Testis (tissue), 2 donors: ENCODE measurements at regions not wholly inside any gene's neighbourhood (a gene's known extent, or its start where the extent isn't known, plus 50 kb on each side); places are given as distances from the start of the nearest gene placed in this dataset.

Experiments used
- DNase-seq: peaks from one replicate; pipeline ENCODE4 v3.0.0-alpha.2; 2019
- H3K27ac ChIP-seq, 2 donors: fragments of 200-600 bp; sonication (generic); one replicate each; pipeline ENCODE4 v1.5.1; 2019
- H3K27me3 ChIP-seq: fragments of 200-600 bp; sonication (generic); one replicate; pipeline ENCODE4 v1.5.1; 2019
- H3K36me3 ChIP-seq: fragments of 200-600 bp; sonication (generic); one replicate; pipeline ENCODE4 v1.5.1; 2017; ENCODE audit warnings: low read depth; ENCODE audit errors: missing control alignments
- H3K4me1 ChIP-seq: fragments of 200-600 bp; sonication (generic); one replicate; pipeline ENCODE4 v1.5.1; 2019
- H3K4me3 ChIP-seq, 2 donors: fragments of 200-600 bp; sonication (generic); one replicate each; pipeline ENCODE4 v1.5.1; 2017 to 2019
- H3K9me3 ChIP-seq: fragments of 200-600 bp; sonication (generic); one replicate; pipeline ENCODE4 v1.5.1; 2017
- CTCF ChIP-seq, 3 experiments: fragments of 450-650 bp in 2 of 3; fragments of 200-600 bp in 1 of 3; sonication (generic) in 1 of 3; IDR thresholded peaks; one replicate each; pipeline ENCODE4 v1.5.1; 2016 to 2019; ENCODE audit warnings: antibody characterized with exemption in 3 of 3, mild to moderate bottlenecking in 2 of 3, moderate library complexity in 1 of 3
- POLR2A ChIP-seq: fragments of 450-650 bp; IDR thresholded peaks from one replicate; pipeline ENCODE4 v1.6.1; 2017; ENCODE audit warnings: antibody characterized with exemption, mild to moderate bottlenecking, moderate library complexity
- WGBS, 2 donors: methylation state at CpG; one replicate each; pipeline ENCODE4 v1.1.5; 2018; 5-methylcytosine and 5-hydroxymethylcytosine counted together
- intact Hi-C: fragments of 100-400 bp; cut with DNase I; formaldehyde crosslinking; loops from one replicate; pipeline ENCODE4 v1.15.1; 2023; ENCODE audit warnings: low total_unique reads

- intact Hi-C loops, result no loop called here
- Histone ChIP-seq H3K9me3 (no peaks in the 10 kb centered on the region), H3K36me3 (no peaks in the 10 kb centered on the region), H3K27me3 (no peaks in the 10 kb centered on the region), H3K4me3 (no peak overlapping the region), H3K27ac (no peak overlapping the region), H3K4me1 (no peaks in the 10 kb centered on the region)
- WGBS, 2 donors, result 80 to 89% methylated on average over 3 of the region's 3 CpGs
- TF ChIP-seq CTCF (IDR thresholded peaks at IDR 0.05) (no peak), POLR2A (no peak)
- DNase-seq, result no peak
These were observed 123.2 kb upstream of the RPRM start for GRCh38 chr2:153601812-153602211.

- no peaks in the 10 kb centered on the region for H3K9me3 ChIP-seq
- intact Hi-C loops, result no loop called here
- H3K36me3 ChIP-seq, result no peaks in the 10 kb centered on the region
- no peaks in the 10 kb centered on the region for H3K4me1 ChIP-seq
- H3K27ac ChIP-seq, result no peak overlapping the region
- TF ChIP-seq CTCF (IDR thresholded peaks at IDR 0.05) (no peak), POLR2A (no peak)
- 78 to 80% methylated on average over 1 of the region's 1 CpG for WGBS, 2 donors
- no peak for DNase-seq
- H3K4me3 ChIP-seq, result no peak overlapping the region
- no peaks in the 10 kb centered on the region for H3K27me3 ChIP-seq
These were observed 125.6 kb upstream of the RPRM start for GRCh38 chr2:153604133-153604532.

- DNase-seq, result no peak
- Histone ChIP-seq H3K36me3 (no peaks in the 10 kb centered on the region), H3K4me3 (no peak overlapping the region), H3K4me1 (no peaks in the 10 kb centered on the region), H3K27ac (no peak overlapping the region), H3K9me3 (no peaks in the 10 kb centered on the region), H3K27me3 (no peaks in the 10 kb centered on the region)
- TF ChIP-seq POLR2A (no peak), CTCF (IDR thresholded peaks at IDR 0.05) (no peak)
- intact Hi-C loops, result no loop called here
- WGBS, 2 donors, result 79 to 80% methylated on average over 3 of the region's 3 CpGs
These were observed 128.1 kb upstream of the RPRM start for GRCh38 chr2:153606623-153607022.

- Histone ChIP-seq H3K4me1 (no peaks in the 10 kb centered on the region), H3K4me3 (no peak overlapping the region), H3K27me3 (no peaks in the 10 kb centered on the region), H3K9me3 (no peaks in the 10 kb centered on the region), H3K36me3 (no peaks in the 10 kb centered on the region), H3K27ac (no peak overlapping the region)
- no peak for DNase-seq
- intact Hi-C loops, result no loop called here
- TF ChIP-seq CTCF (IDR thresholded peaks at IDR 0.05) (no peak), POLR2A (no peak)
- WGBS, 2 donors, result 71 to 81% methylated on average over 4 of the region's 4 CpGs
These were observed 143.7 kb upstream of the RPRM start for GRCh38 chr2:153622285-153622684.

GRCh38 chr2:153623020-153623419, 144.5 kb upstream of the RPRM start:
- 41 to 60% methylated on average over 1 of the region's 1 CpG for WGBS, 2 donors
- intact Hi-C loops, result no loop called here
- H3K9me3 ChIP-seq, result no peaks in the 10 kb centered on the region
- H3K4me3 ChIP-seq, result no peak overlapping the region
- no peak for DNase-seq
- no peak overlapping the region for H3K27ac ChIP-seq
- TF ChIP-seq CTCF (IDR thresholded peaks at IDR 0.05), result no peak
- TF ChIP-seq POLR2A, result no peak
- H3K27me3 ChIP-seq, result no peaks in the 10 kb centered on the region
- no peaks in the 10 kb centered on the region for H3K4me1 ChIP-seq
- no peaks in the 10 kb centered on the region for H3K36me3 ChIP-seq
